Adrenal gland (tissue), 5 donors: ENCODE measurements at regions not wholly inside any gene's neighbourhood (a gene's known extent, or its start where the extent isn't known, plus 50 kb on each side); places are given as distances from the start of the nearest gene placed in this dataset.

Experiments
- CTCF ChIP-seq, 6 experiments: fragments of 450-650 bp in 4 of 6; fragments of 200-600 bp in 2 of 6; sonication (generic) in 1 of 6; IDR thresholded peaks; 1 replicate in 5 of 6; 2 replicates in 1 of 6; pipeline versions ENCODE4 v1.5.1 to v1.8.0; 2016 to 2021; ENCODE audit warnings: antibody characterized with exemption in 6 of 6, mild to moderate bottlenecking in 2 of 6, moderate library complexity in 1 of 6
- POLR2A ChIP-seq, 2 donors: fragments of 450-650 bp; IDR thresholded peaks; one replicate each; pipeline ENCODE4 v1.6.1; 2017; ENCODE audit warnings: antibody characterized with exemption in 2 of 2, mild to moderate bottlenecking in 2 of 2, moderate library complexity in 1 of 2
- donor health status: DM: no; HTN: no; CAD: no.

GRCh38 chr5:28678899-28679298 is 1640.5 kb upstream of the CDH9 start:
- TF ChIP-seq CTCF (IDR thresholded peaks at IDR 0.05) (no peak), POLR2A (IDR thresholded peaks at IDR 0.05) (no peak)
